SK-N-SH (cell line): ENCODE measurements at regions not wholly inside any gene's neighbourhood (a gene's known extent, or its start where the extent isn't known, plus 50 kb on each side); places are given as distances from the start of the nearest gene placed in this dataset.

Experiments used
- CTCF ChIA-PET: fragments of 300-600, 350-600 bp; formaldehyde crosslinking; extraction: SDS; loops from one replicate; lab custom pipeline; 2021; lab: Yijun Ruan, JAX
- POLR2A ChIA-PET: fragments of 350-600 bp; sonication (Branson Sonifier 250); formaldehyde crosslinking; extraction: SDS; loops from one replicate; lab custom pipeline; 2020; ENCODE audit warnings: antibody characterized with exemption, inconsistent platforms; lab: Yijun Ruan, JAX
- DNase-seq: peaks from one replicate; pipeline ENCODE4 v3.0.0; 2012
- H2AFZ ChIP-seq: fragments of 200-600 bp; sonication (generic); 2 replicates; pipeline ENCODE4 v1.8.1; 2016; ENCODE audit warnings: antibody characterized with exemption, mild to moderate bottlenecking, low read depth
- H3F3A ChIP-seq: fragments of 200-600 bp; sonication (generic); replicated peaks from 2 replicates; pipeline ENCODE3; 2016; ENCODE audit warnings: antibody characterized with exemption, mild to moderate bottlenecking; ENCODE audit not compliant: insufficient read depth
- H3K27ac ChIP-seq, 2 experiments: fragments of 200-500 bp in 1 of 2; fragments of 200-600 bp in 1 of 2; sonication (Bioruptor generic) in 1 of 2; sonication (generic), shearing (Covaris generic) in 1 of 2; 2 replicates each; pipeline versions ENCODE4 v1.5.1 to v1.6.1; 2014 to 2016; ENCODE audit warnings: low read depth in 2 of 2, inconsistent platforms in 1 of 2, low read length in 1 of 2, mild to moderate bottlenecking in 1 of 2, mixed read lengths in 1 of 2
- H3K27me3 ChIP-seq: fragments of 200-600 bp; sonication (generic), shearing (Covaris generic); 2 replicates; pipeline ENCODE4 v1.6.1; 2016; ENCODE audit warnings: mixed run types; ENCODE audit not compliant: insufficient read depth
- H3K36me3 ChIP-seq, 2 experiments: fragments of 200-500 bp in 1 of 2; fragments of 200-600 bp in 1 of 2; sonication (Bioruptor generic) in 1 of 2; sonication (generic) in 1 of 2; replicated peaks in 1 of 2; 2 replicates each; pipeline versions ENCODE3 to v1.5.1; 2014 to 2016; ENCODE audit warnings: low read length in 1 of 2, mild to moderate bottlenecking in 1 of 2; ENCODE audit not compliant: insufficient read depth in 2 of 2, control insufficient read depth in 1 of 2
- H3K4me1 ChIP-seq, 2 experiments: fragments of 200-500 bp in 1 of 2; fragments of 200-600 bp in 1 of 2; sonication (Bioruptor generic) in 1 of 2; sonication (generic), shearing (Covaris generic) in 1 of 2; 2 replicates each; pipeline versions ENCODE4 v1.5.1 to v1.6.1; 2014 to 2016; ENCODE audit warnings: low read depth in 1 of 2, low read length in 1 of 2, mixed run types in 1 of 2; ENCODE audit not compliant: insufficient read depth in 2 of 2, control insufficient read depth in 1 of 2
- H3K4me2 ChIP-seq: fragments of 200-600 bp; sonication (generic), shearing (Covaris generic); 2 replicates; pipeline ENCODE4 v1.6.1; 2017; ENCODE audit warnings: mixed run types
- H3K4me3 ChIP-seq, 2 experiments: fragments of 200-500 bp in 1 of 2; fragments of 200-600 bp in 1 of 2; sonication (Bioruptor generic) in 1 of 2; sonication (generic), shearing (Covaris generic) in 1 of 2; 2 replicates each; pipeline versions ENCODE4 v1.5.1 to v1.8.1; 2014 to 2016; ENCODE audit warnings: low read depth in 2 of 2, inconsistent platforms in 1 of 2, low read length in 1 of 2, mild to moderate bottlenecking in 1 of 2, mixed read lengths in 1 of 2, moderate library complexity in 1 of 2
- H3K79me2 ChIP-seq: fragments of 200-600 bp; sonication (generic); 2 replicates; pipeline ENCODE4 v1.8.1; 2017; ENCODE audit warnings: mild to moderate bottlenecking; ENCODE audit not compliant: insufficient read depth
- H3K9ac ChIP-seq: fragments of 200-600 bp; sonication (generic); 2 replicates; pipeline ENCODE4 v1.6.1; 2017; ENCODE audit warnings: mixed run types
- H3K9me2 ChIP-seq: fragments of 200-600 bp; sonication (generic); 2 replicates; pipeline ENCODE4 v1.6.1; 2017; ENCODE audit warnings: mixed run types
- H3K9me3 ChIP-seq: fragments of 200-600 bp; sonication (generic); 2 replicates; pipeline ENCODE4 v1.6.1; 2017; ENCODE audit warnings: mixed run types, mild to moderate bottlenecking, moderate library complexity
- H4K20me1 ChIP-seq: fragments of 200-600 bp; sonication (generic); 2 replicates; pipeline ENCODE4 v1.6.1; 2017; ENCODE audit warnings: mild to moderate bottlenecking, mixed run types; ENCODE audit not compliant: insufficient read depth
- CHD2 ChIP-seq: fragments of 150-350 bp; IDR thresholded peaks from 2 replicates; pipeline ENCODE4 v1.6.1; 2018; ENCODE audit warnings: low read length; ENCODE audit not compliant: partially characterized antibody
- CTCF ChIP-seq: fragments of 200-600 bp; sonication (generic); IDR thresholded peaks from 2 replicates; pipeline ENCODE4 v1.6.1; 2017; ENCODE audit warnings: antibody characterized with exemption, mild to moderate bottlenecking, moderate library complexity
- EP300 ChIP-seq, 2 experiments: IDR thresholded peaks; 2 replicates each; pipeline versions ENCODE4 v1.4.0 to v1.6.1; 2012; ENCODE audit warnings: borderline replicate concordance in 1 of 2, low read depth in 1 of 2, low read length in 1 of 2
- EZH2phosphoT487 ChIP-seq: fragments of 200-600 bp; sonication (generic); IDR thresholded peaks from 2 replicates; pipeline ENCODE4 v1.6.1; 2017; ENCODE audit warnings: low read depth, mixed run types, mild to moderate bottlenecking, antibody characterized with exemption, moderate library complexity, borderline replicate concordance
- FOSL2 ChIP-seq: IDR thresholded peaks from 2 replicates; pipeline ENCODE4 v1.4.0; 2012; ENCODE audit warnings: low read depth, mild to moderate bottlenecking, moderate library complexity, borderline replicate concordance
- FOXM1 ChIP-seq: IDR thresholded peaks from 2 replicates; pipeline ENCODE4 v1.4.0; 2012; ENCODE audit warnings: low read depth, mild to moderate bottlenecking
- GABPA ChIP-seq: IDR thresholded peaks from 2 replicates; pipeline ENCODE4 v1.4.0; 2012; ENCODE audit warnings: low read depth, mild to moderate bottlenecking
- JUND ChIP-seq: IDR thresholded peaks from 2 replicates; pipeline ENCODE4 v1.4.0; 2012
- MAX ChIP-seq: IDR thresholded peaks from 2 replicates; pipeline ENCODE4 v1.4.0; 2012; ENCODE audit warnings: low read depth
- MEF2A ChIP-seq: IDR thresholded peaks from 2 replicates; pipeline ENCODE4 v1.4.0; 2012; ENCODE audit warnings: low read depth, borderline replicate concordance
- NRF1 ChIP-seq: IDR thresholded peaks from 2 replicates; pipeline ENCODE4 v1.6.1; 2012; ENCODE audit warnings: low read depth, mild to moderate bottlenecking, low read length
- PBX3 ChIP-seq: IDR thresholded peaks from 2 replicates; pipeline ENCODE4; 2012
- POLR2AphosphoS5 ChIP-seq: IDR thresholded peaks from 2 replicates; pipeline ENCODE4 v1.6.1; 2012; ENCODE audit warnings: low read depth, low read length
- RAD21 ChIP-seq: IDR thresholded peaks from 2 replicates; pipeline ENCODE4 v1.6.1; 2012; ENCODE audit warnings: mild to moderate bottlenecking, low read length
- SMC3 ChIP-seq: IDR thresholded peaks from 2 replicates; pipeline ENCODE4 v1.6.1; 2012; ENCODE audit warnings: low read depth, low read length, improper control_type of control experiment
- TCF12 ChIP-seq: IDR thresholded peaks from 2 replicates; pipeline ENCODE4 v1.4.0; 2012
- ZBTB33 ChIP-seq: IDR thresholded peaks from 2 replicates; pipeline ENCODE4 v1.4.0; 2012; ENCODE audit warnings: low read depth, borderline replicate concordance
- WGBS: methylation state at CpG from one replicate; pipeline ENCODE4 v1.1.6; 2017; ENCODE audit warnings: low lambda C conversion rate; 5-methylcytosine and 5-hydroxymethylcytosine counted together

GRCh38 chr16:51405361-51405760 lies 254.3 kb upstream of the SALL1 start:
- 44% methylated on average over 2 of the region's 2 CpGs for WGBS
- no peaks in the 10 kb centered on the region for H3K27me3 ChIP-seq
- H3K9me2 ChIP-seq: no peaks in the 10 kb centered on the region
- H3F3A ChIP-seq: no peaks in the 10 kb centered on the region
- H3K36me3 ChIP-seq: no peaks in the 10 kb centered on the region
- no peak overlapping the region for H3K27ac ChIP-seq
- DNase-seq: no peak
- no peaks in the 10 kb centered on the region for H3K9me3 ChIP-seq
- no peaks in the 10 kb centered on the region for H3K79me2 ChIP-seq
- ChIA-PET POLR2A (no interaction called here), CTCF (interaction anchor here (0.7 to 1.1 kb wide), 2 partner anchors 13 to 356 kb away, joined by 3 to 4 read pairs; no protein-coding TSS in a partner anchor)
- H3K4me2 ChIP-seq: no peak overlapping the region
- TF ChIP-seq GABPA (no peak), TCF12 (no peak), NRF1 (no peak), POLR2AphosphoS5 (no peak), FOSL2 (no peak), ZBTB33 (no peak), MAX (no peak), MEF2A (no peak), PBX3 (no peak), EZH2phosphoT487 (no peak)
- no peak overlapping the region for H3K4me3 ChIP-seq
- no peak overlapping the region for H2AFZ ChIP-seq
- H4K20me1 ChIP-seq: no peaks in the 10 kb centered on the region
- no peaks in the 10 kb centered on the region; a peak in 1 of 4 replicates for H3K4me1 ChIP-seq
- H3K9ac ChIP-seq: no peak overlapping the region

- no peak for TF ChIP-seq FOXM1
- no peak for TF ChIP-seq EP300 (IDR thresholded peaks at IDR 0.05; ENCODE audit: borderline replicate concordance in 1 of 2, low read depth in 1 of 2, low read length in 1 of 2)
- no peak for TF ChIP-seq RAD21
- TF ChIP-seq TCF12: no peak
- TF ChIP-seq POLR2AphosphoS5: no peak
- TF ChIP-seq MAX: no peak
- no peak for TF ChIP-seq CTCF
- TF ChIP-seq CHD2: no peak
- TF ChIP-seq SMC3: no peak
- no peak for TF ChIP-seq JUND
- no peak overlapping the region for H3K9ac ChIP-seq
- no peaks in the 10 kb centered on the region for H4K20me1 ChIP-seq
- H3K79me2 ChIP-seq: no peaks in the 10 kb centered on the region
- no peaks in the 10 kb centered on the region for H3K27me3 ChIP-seq
- H3K4me1 ChIP-seq: no peaks in the 10 kb centered on the region; a peak in 1 of 4 replicates
- ChIA-PET CTCF (no interaction called here), POLR2A (no interaction called here)
- no peak overlapping the region for H3K27ac ChIP-seq
- no peaks in the 10 kb centered on the region for H3K9me3 ChIP-seq
- H3K4me3 ChIP-seq: no peak overlapping the region
- no peak for DNase-seq
- H3K4me2 ChIP-seq: no peak overlapping the region
- no peaks in the 10 kb centered on the region for H3K9me2 ChIP-seq
- no peak overlapping the region for H2AFZ ChIP-seq
- no peaks in the 10 kb centered on the region for H3F3A ChIP-seq
- 20% methylated on average over 1 of the region's 1 CpG for WGBS
- H3K36me3 ChIP-seq: no peaks in the 10 kb centered on the region
These were observed 253.3 kb upstream of the SALL1 start for GRCh38 chr16:51404386-51404785.
